ENCODE measurements at regions not wholly inside any gene's neighbourhood (a gene's known extent, or its start where the extent isn't known, plus 50 kb on each side); places are given as distances from the start of the nearest gene placed in this dataset.

DNA sequence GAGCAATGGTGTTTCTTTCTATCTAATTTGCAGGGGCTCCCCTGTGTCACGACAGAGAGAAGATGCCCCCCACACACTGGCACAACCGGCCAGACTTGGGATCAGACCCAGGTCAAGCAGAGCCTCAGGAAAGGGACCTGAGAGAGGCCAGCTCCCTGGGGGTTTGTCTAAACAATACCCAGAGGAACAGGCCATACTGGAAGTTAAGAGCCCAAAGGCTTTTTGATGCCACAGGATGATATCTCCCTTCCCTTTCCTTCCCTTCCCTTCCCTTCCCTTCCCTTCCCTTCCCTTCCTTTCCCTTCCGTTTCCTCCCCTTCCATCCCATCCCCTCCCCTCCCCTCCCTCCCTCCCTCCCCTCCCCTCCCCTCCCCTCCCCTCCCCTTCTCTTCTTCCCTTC, 139.2 kb downstream of the ARL4C start:
- no peak for TF ChIP-seq POLR2A (IDR thresholded peaks at IDR 0.05)
- TF ChIP-seq, protein P1, sequence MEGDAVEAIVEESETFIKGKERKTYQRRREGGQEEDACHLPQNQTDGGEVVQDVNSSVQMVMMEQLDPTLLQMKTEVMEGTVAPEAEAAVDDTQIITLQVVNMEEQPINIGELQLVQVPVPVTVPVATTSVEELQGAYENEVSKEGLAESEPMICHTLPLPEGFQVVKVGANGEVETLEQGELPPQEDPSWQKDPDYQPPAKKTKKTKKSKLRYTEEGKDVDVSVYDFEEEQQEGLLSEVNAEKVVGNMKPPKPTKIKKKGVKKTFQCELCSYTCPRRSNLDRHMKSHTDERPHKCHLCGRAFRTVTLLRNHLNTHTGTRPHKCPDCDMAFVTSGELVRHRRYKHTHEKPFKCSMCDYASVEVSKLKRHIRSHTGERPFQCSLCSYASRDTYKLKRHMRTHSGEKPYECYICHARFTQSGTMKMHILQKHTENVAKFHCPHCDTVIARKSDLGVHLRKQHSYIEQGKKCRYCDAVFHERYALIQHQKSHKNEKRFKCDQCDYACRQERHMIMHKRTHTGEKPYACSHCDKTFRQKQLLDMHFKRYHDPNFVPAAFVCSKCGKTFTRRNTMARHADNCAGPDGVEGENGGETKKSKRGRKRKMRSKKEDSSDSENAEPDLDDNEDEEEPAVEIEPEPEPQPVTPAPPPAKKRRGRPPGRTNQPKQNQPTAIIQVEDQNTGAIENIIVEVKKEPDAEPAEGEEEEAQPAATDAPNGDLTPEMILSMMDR (IDR thresholded peaks at IDR 0.05) = no peak
